ENCODE measurements at regions not wholly inside any gene's neighbourhood (a gene's known extent, or its start where the extent isn't known, plus 50 kb on each side); places are given as distances from the start of the nearest gene placed in this dataset.

DNA sequence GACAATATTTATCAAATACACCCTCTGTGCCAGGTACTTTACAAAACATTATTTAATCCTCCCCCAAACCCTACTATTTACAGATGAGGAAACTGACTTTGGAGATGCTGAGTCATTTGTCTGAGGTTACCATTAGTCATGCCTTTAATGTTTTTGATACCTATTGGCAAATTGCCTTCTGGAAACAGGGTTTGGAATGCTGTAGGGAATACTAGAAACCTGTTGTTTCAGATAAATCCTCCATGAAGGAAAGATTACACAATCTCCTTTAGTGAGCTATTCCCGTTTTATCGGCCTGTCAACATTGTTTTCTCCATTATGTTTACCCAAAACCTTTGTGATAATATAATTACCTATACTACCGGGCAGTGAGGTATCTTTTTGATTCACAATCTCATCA, 93.6 kb upstream of the ADGRF1 start:
- no peak overlapping the region for H3K27ac ChIP-seq
- H3K36me3 ChIP-seq (ENCODE audit: insufficient read depth, low read length), result no peaks in the 10 kb centered on the region
- TF ChIP-seq EZH2 (IDR thresholded peaks at IDR 0.05) (no peak), POLR2AphosphoS5 (IDR thresholded peaks at IDR 0.05; ENCODE audit: borderline replicate concordance, low read depth, low read length) (no peak), FOXP2 (optimal IDR thresholded peaks at IDR 0.05; ENCODE audit: control extremely low read depth, extremely low read length, insufficient read depth) (no peak)
- H3K4me3 ChIP-seq, result no peak overlapping the region
- H3K9ac ChIP-seq (ENCODE audit: insufficient read length), result no peak overlapping the region
- H3K9me3 ChIP-seq (ENCODE audit: low read depth, low read length), result no peaks in the 10 kb centered on the region
- no peak for DNase-seq (ENCODE audit: low read depth, low spot score)

DNA sequence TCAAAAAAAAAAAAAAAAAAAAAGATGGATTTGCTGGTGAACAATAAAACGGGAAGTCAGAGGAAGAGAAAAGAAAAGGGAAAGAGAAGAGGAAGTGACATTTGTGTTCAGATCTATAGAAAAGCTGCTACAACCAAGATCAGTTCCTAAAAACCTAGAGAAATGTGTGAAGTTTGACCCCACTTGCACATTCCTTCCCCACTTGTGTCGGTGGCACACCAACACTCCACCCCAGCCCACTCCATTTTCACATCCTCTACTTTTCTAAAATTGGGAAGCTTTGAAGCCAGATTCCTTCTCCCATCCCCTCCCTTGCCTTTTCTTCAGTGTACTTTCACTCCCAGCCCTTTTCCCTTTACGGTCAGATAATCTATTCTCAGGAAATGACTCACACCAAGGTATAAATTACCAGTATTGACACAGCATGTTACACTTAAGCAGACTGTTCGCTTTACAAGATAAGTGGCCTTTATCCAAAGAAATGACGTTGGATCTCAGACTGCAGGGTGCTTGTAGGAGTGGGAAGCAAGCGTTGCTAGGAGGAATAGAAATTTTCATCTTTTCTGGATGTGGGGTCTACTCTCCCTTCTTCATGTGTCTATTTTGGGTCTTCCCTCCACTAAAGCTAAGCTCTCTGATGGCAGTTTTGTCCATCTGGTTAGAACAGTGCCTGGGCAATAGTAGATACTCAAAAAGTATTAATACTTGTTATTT, 92.5 kb upstream of the ADGRF1 start:
- Histone ChIP-seq H3K9me3 (ENCODE audit: low read depth, low read length) (no peaks in the 10 kb centered on the region), H3K27ac (no peak overlapping the region), H3K4me3 (no peak overlapping the region), H3K9ac (ENCODE audit: insufficient read length) (no peak overlapping the region), H3K36me3 (ENCODE audit: insufficient read depth, low read length) (no peaks in the 10 kb centered on the region)
- no peak for TF ChIP-seq POLR2AphosphoS5 (IDR thresholded peaks at IDR 0.05; ENCODE audit: borderline replicate concordance, low read depth, low read length)
- TF ChIP-seq FOXP2 (optimal IDR thresholded peaks at IDR 0.05; ENCODE audit: control extremely low read depth, extremely low read length, insufficient read depth), result no peak
- no peak for TF ChIP-seq EZH2 (IDR thresholded peaks at IDR 0.05)
- peak; percentile 45 for DNase-seq (ENCODE audit: low read depth, low spot score)

DNA sequence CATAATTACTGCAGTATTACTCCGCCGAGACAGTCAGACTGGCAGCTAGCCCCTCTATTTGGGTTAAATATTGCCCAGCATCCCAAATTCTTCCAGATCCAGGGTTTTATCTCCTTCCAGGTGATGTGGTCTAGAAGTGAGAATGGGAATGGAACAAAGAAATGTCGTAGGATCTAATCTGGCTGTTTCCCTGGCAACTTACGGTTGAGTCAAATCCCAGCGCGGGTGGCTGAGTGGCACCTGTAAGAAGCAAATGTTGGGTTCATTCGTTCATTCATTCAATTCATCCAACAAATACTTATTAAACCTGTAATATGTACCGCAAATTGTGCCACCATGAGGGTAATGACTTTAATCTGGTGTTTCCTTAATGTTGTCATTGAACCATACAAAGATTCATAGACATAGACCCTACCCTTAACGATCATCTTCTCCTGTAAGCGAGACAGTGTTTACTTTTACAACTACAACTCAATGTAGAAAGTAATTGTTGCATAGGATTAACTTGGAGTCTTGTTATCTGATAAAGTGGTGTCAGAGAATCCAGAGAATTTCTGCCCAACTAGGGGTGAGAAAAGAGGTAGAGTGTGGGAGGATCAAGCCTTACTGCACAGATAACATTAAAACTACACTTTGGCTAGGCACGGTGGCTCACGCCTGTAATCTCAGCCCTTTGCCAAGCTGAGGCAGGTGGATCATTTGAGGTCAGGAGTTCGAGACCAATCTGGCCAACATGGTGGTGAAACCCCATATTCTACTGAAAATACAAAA, 91.3 kb upstream of the ADGRF1 start:
- no peak for DNase-seq (ENCODE audit: low read depth, low spot score)
- TF ChIP-seq POLR2AphosphoS5 (IDR thresholded peaks at IDR 0.05; ENCODE audit: borderline replicate concordance, low read depth, low read length) (no peak), FOXP2 (optimal IDR thresholded peaks at IDR 0.05; ENCODE audit: control extremely low read depth, extremely low read length, insufficient read depth) (no peak), EZH2 (IDR thresholded peaks at IDR 0.05) (no peak)
- Histone ChIP-seq H3K4me3 (no peak overlapping the region), H3K9me3 (ENCODE audit: low read depth, low read length) (no peaks in the 10 kb centered on the region), H3K36me3 (ENCODE audit: insufficient read depth, low read length) (no peaks in the 10 kb centered on the region), H3K9ac (ENCODE audit: insufficient read length) (no peak overlapping the region), H3K27ac (no peak overlapping the region)

DNA sequence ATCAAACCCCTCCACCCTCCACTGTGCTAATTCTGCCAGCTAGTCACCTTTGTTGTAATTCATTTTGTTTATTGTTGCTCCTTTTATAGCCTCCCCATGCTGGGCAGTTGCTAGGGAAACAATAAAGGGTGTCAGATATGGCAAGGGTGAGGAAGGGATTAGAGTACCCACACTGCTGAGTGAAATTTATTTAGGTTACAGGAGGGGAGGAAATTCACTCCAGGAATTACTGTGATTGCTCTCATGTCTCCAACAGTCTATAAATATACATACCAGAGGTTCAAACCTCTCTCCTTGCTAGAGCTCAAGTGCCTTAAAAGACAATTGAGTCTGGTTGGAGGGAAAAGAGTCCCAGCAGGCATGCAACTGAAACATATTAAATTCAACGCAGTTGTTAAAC, 90.6 kb upstream of the ADGRF1 start:
- DNase-seq (ENCODE audit: low read depth, low spot score), result no peak
- TF ChIP-seq POLR2AphosphoS5 (IDR thresholded peaks at IDR 0.05; ENCODE audit: borderline replicate concordance, low read depth, low read length), result no peak
- TF ChIP-seq FOXP2 (optimal IDR thresholded peaks at IDR 0.05; ENCODE audit: control extremely low read depth, extremely low read length, insufficient read depth), result no peak
- no peak for TF ChIP-seq EZH2 (IDR thresholded peaks at IDR 0.05)
- no peaks in the 10 kb centered on the region for H3K36me3 ChIP-seq (ENCODE audit: insufficient read depth, low read length)
- H3K9me3 ChIP-seq (ENCODE audit: low read depth, low read length), result no peaks in the 10 kb centered on the region
- H3K27ac ChIP-seq, result no peak overlapping the region
- no peak overlapping the region for H3K9ac ChIP-seq (ENCODE audit: insufficient read length)
- H3K4me3 ChIP-seq, result no peak overlapping the region

DNA sequence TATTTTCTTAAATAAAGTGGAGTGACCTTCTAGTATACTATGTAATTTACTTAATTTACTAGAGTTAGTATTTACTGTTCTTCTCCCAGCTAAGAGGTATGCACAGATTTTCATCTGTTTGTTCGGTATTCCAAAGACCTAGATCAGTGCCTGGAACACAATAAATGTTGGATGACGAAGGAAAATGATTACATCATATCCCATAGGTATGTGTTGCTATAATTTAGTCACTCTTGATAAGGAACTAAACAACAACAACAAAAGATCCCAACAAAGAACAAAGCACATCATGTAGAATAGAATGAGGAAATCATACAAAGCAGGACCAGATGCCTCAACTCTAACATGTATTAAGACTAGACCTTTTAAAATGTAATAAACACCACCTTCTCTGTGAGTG, 89.6 kb upstream of the ADGRF1 start:
- no peak for TF ChIP-seq POLR2AphosphoS5 (IDR thresholded peaks at IDR 0.05; ENCODE audit: borderline replicate concordance, low read depth, low read length)
- no peak for TF ChIP-seq FOXP2 (optimal IDR thresholded peaks at IDR 0.05; ENCODE audit: control extremely low read depth, extremely low read length, insufficient read depth)
- no peak for TF ChIP-seq EZH2 (IDR thresholded peaks at IDR 0.05)
- Histone ChIP-seq H3K9me3 (ENCODE audit: low read depth, low read length) (no peaks in the 10 kb centered on the region), H3K4me3 (no peak overlapping the region), H3K36me3 (ENCODE audit: insufficient read depth, low read length) (no peaks in the 10 kb centered on the region), H3K9ac (ENCODE audit: insufficient read length) (no peak overlapping the region), H3K27ac (no peak overlapping the region)
- no peak for DNase-seq (ENCODE audit: low read depth, low spot score)

DNA sequence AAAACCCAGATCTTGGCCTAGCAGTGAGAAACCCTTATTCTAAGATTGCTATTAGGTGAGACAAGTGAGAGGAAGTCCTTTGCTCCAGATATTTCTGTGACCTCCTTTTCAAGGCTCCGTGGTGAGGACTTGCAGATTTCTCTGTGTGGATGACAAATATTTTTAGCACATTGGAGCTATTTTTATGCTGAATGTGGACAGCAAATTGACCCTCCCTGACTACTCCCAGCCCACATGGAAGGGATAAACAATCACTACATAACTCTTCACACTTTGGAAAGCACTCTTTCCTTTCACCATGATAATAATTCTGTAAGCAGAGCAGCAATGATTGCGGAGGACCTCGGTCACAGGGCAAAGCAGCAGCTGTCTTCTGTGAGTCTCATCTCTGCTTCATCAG, 88.0 kb upstream of the ADGRF1 start:
- DNase-seq (ENCODE audit: low read depth, low spot score), result no peak
- Histone ChIP-seq H3K36me3 (ENCODE audit: insufficient read depth, low read length) (no peaks in the 10 kb centered on the region), H3K4me3 (no peak overlapping the region), H3K9ac (ENCODE audit: insufficient read length) (no peak overlapping the region), H3K27ac (no peak overlapping the region), H3K9me3 (ENCODE audit: low read depth, low read length) (no peaks in the 10 kb centered on the region)
- TF ChIP-seq POLR2AphosphoS5 (IDR thresholded peaks at IDR 0.05; ENCODE audit: borderline replicate concordance, low read depth, low read length) (no peak), FOXP2 (optimal IDR thresholded peaks at IDR 0.05; ENCODE audit: control extremely low read depth, extremely low read length, insufficient read depth) (no peak), EZH2 (IDR thresholded peaks at IDR 0.05) (no peak)

DNA sequence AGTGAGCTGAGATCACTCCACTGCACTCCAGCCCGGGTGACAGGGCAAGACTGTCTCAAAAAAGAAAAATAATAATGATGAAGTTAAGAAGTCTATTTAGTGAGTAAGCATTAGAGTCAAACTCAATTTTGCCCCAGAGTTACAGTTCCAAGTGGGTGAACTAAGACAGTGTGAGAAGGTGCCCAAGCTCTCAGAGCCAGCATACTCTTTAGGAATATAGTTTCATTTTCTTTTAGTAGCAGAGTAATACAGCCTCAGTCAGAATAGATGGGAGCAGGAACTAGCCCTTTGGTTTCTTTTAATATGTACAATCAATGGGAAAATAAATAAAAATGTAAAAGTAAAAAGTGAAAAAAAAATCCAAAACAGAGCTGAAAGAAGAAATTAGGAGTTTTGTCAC, 87.0 kb upstream of the ADGRF1 start:
- Histone ChIP-seq H3K27ac (no peak overlapping the region), H3K9me3 (ENCODE audit: low read depth, low read length) (no peaks in the 10 kb centered on the region), H3K4me3 (no peak overlapping the region), H3K36me3 (ENCODE audit: insufficient read depth, low read length) (no peaks in the 10 kb centered on the region), H3K9ac (ENCODE audit: insufficient read length) (no peak overlapping the region)
- TF ChIP-seq POLR2AphosphoS5 (IDR thresholded peaks at IDR 0.05; ENCODE audit: borderline replicate concordance, low read depth, low read length), result no peak
- no peak for TF ChIP-seq EZH2 (IDR thresholded peaks at IDR 0.05)
- no peak for TF ChIP-seq FOXP2 (optimal IDR thresholded peaks at IDR 0.05; ENCODE audit: control extremely low read depth, extremely low read length, insufficient read depth)
- DNase-seq (ENCODE audit: low read depth, low spot score), result no peak

DNA sequence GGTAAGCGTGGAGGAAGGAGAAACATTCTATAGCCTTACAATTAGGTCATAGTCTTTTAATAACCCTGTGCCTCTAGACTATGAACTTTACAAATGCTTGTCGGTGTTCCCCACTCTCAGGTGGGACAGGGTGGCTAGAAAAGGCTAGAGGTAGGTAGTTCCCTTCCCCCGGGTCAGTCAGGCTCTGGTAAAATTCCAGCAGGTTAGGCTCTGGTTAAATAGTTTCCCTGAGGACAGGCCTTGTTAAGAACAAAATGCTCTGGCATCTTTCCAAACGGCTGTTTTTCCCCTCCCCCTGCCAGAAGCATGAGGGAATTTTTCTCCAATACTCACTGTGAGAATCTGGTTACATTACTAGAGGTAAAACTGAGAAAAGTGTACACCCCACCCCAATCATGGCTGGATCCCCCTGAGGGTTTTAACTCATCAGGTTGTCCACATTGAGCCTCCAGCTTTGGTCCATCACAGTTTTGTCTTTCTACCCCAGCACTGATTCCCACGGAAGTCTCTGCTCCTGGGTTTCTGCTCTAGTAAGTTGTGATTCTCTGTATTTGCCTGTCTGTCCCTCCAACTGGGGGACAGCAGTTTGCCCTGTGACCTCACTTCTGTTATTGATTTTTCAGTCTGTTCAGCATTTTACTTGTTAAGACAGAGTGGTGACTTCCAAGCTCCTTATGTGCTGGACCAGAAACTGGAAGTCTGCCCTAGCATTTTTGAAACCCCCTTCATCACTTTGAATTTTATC, 84.7 kb upstream of the ADGRF1 start:
- TF ChIP-seq POLR2AphosphoS5 (IDR thresholded peaks at IDR 0.05; ENCODE audit: borderline replicate concordance, low read depth, low read length) (no peak), FOXP2 (optimal IDR thresholded peaks at IDR 0.05; ENCODE audit: control extremely low read depth, extremely low read length, insufficient read depth) (no peak), EZH2 (IDR thresholded peaks at IDR 0.05) (no peak)
- DNase-seq (ENCODE audit: low read depth, low spot score), result no peak
- no peak overlapping the region for H3K4me3 ChIP-seq

More for the DNA sequence above, 84.7 kb upstream of the ADGRF1 start:
- H3K36me3 ChIP-seq (ENCODE audit: insufficient read depth, low read length), result no peaks in the 10 kb centered on the region
- H3K27ac ChIP-seq, result no peak overlapping the region
- no peaks in the 10 kb centered on the region for H3K9me3 ChIP-seq (ENCODE audit: low read depth, low read length)
- H3K9ac ChIP-seq (ENCODE audit: insufficient read length), result no peak overlapping the region

Measured in SK-N-MC (cell line).